ENCODE measurements at regions not wholly inside any gene's neighbourhood (a gene's known extent, or its start where the extent isn't known, plus 50 kb on each side); places are given as distances from the start of the nearest gene placed in this dataset.

DNA sequence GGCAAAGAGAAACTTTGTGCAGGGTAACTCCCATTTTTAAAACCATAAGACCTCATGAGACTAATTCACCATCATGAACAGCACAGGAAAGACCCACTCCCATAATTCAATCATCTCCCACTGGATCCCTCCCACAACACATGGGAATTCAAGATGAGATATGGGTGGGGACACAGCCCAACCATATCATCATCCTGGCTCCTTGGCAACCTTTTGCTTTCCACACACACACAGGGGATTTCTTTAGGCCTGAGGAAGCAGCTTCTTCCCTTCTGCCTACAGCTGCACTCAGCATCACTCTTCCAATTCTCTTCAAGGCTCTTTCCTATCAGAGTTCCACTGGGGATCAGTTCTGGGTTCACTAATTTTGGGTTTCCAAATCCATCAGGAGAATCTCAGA lies 199.0 kb upstream of the CTBP2 start:
- TF ChIP-seq, protein P1, sequence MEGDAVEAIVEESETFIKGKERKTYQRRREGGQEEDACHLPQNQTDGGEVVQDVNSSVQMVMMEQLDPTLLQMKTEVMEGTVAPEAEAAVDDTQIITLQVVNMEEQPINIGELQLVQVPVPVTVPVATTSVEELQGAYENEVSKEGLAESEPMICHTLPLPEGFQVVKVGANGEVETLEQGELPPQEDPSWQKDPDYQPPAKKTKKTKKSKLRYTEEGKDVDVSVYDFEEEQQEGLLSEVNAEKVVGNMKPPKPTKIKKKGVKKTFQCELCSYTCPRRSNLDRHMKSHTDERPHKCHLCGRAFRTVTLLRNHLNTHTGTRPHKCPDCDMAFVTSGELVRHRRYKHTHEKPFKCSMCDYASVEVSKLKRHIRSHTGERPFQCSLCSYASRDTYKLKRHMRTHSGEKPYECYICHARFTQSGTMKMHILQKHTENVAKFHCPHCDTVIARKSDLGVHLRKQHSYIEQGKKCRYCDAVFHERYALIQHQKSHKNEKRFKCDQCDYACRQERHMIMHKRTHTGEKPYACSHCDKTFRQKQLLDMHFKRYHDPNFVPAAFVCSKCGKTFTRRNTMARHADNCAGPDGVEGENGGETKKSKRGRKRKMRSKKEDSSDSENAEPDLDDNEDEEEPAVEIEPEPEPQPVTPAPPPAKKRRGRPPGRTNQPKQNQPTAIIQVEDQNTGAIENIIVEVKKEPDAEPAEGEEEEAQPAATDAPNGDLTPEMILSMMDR (IDR thresholded peaks at IDR 0.05 in 8 of 11, conservative IDR thresholded peaks at IDR 0.05 in 3 of 11) = no peak
- no peak for TF ChIP-seq POLR2AphosphoS5 (IDR thresholded peaks at IDR 0.05)
